AG08395 (cell line): ENCODE measurements at regions not wholly inside any gene's neighbourhood (a gene's known extent, or its start where the extent isn't known, plus 50 kb on each side); places are given as distances from the start of the nearest gene placed in this dataset.

Source experiments
- DNase-seq: peaks from one replicate; pipeline ENCODE4 v3.0.0; 2012; ENCODE audit warnings: mixed read lengths, low spot score

DNA sequence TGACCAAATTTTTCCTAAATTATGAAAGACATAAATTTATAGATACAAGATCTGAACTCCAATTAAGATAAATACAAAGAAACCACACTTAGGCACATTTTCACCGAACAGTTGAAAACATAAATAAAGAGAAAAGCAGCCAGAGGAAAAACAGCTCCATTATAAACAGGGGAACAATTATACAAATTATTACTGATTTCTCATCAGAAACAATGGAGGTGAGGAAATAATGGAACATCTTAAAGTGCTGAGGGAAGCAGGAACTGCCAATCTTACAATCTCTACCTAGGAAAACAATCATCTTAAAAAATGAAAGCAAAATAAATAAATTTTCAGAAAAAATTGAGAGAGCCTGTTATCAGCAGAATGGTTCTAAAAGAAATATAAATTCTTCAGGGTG, 234.4 kb upstream of the PMFBP1 start:
- DNase-seq, result no peak

DNA sequence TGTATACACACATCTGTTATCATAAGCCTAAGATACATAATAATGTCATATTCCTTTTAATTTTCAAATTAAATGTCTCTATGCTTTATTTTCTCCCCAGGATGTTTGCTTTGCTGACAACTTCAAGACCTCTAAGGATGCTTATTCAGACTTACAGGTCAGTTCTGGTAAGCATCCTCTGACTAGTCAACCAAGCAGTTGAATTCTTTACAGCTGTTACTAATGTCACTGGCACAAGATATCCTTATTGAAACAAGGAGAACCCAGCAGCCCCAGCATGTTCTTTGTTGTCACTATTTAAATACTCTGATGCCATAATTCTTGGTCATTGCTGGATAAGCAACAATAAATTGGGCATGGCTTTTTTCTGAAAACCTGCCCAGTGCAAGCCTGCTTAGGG, 232.3 kb upstream of the PMFBP1 start:
- no peak for DNase-seq

DNA sequence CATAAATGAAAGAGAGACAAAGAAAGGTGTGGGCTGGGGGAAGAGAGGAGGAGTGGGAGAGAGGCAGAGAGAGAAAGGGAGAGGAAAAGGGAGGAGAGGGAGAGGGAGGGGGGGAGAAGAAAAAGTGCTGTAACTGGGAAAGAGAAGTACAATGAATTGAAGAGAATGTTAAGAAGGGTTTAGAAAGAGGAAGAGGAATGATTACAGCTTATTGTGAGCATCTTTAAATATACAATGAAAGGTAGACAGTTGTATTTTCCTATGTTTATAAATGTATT, 229.1 kb upstream of the PMFBP1 start:
- no peak for DNase-seq

DNA sequence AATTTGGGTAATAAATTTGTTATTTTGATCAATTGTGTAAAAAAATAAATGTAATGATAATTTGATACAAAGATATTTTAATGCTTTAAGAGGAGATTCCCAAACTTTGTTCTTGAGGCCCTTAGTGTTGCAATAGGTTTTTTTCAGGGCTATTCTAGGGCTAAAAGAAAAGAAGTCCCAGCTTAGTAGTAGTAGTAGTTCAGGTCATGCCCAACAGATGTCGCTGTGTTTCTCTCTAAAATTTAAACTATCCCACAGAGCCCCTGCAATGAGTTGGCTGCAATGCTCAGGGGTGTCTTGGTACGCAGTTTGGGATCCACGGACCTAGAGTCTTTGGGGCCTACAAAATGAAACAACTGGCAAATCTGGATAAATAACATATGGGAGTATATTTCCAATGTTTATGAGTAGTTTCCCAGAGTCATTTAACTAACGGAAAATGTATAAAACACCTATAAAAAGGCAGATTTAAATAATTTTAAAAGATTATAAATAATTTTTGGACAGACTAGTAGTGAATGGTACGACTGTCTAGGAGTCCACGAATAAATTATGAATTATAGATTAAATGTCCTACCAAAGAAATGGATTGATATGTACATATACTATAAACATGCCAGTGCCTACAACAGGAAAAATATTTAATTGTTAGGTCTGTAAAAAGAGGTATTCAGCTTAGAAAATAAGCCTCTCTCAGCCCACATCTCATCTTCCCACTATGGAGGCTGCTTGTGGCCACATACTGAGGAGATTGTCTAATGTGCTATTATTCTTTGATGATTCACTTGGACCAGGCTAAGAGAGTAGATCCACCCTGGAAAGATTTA, 228.5 kb upstream of the PMFBP1 start:
- peak; percentile 49 for DNase-seq

DNA sequence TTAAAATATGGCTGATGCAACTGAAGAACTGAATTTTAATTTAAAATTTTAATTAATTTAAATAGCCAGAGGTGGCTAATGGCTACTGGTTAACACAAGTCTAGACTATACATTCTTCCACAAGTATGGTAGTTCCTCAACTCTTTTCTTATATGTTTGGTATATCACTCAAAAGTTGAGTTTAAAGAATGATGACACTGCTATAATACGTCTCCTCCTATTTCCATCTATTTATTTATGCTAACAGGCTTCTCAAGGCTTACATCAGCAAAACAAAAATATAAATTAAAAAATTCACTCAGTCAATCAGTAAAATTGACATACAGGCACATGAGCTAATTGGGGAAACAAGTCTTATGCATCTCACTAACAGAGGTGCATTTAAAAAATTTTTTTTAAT, 227.9 kb upstream of the PMFBP1 start:
- no peak for DNase-seq

DNA sequence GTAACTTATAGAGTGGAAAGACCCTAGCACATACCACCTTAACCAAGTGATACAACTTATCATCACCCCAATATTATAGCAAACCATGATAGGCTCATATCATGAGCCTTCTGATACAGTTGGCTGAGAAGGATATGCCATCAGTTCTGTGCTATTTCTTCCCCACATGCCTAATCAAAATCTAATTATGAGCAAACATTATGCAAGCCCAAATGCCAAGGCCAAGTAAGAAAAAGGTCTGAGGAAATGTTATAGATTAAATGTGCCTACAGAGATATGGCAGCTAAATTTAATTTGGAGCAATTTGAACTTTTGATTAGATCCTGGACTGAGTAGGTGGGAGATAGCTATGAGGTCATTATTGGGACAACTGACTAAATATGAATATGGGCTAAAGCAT, 225.9 kb upstream of the PMFBP1 start:
- DNase-seq, result no peak

DNA sequence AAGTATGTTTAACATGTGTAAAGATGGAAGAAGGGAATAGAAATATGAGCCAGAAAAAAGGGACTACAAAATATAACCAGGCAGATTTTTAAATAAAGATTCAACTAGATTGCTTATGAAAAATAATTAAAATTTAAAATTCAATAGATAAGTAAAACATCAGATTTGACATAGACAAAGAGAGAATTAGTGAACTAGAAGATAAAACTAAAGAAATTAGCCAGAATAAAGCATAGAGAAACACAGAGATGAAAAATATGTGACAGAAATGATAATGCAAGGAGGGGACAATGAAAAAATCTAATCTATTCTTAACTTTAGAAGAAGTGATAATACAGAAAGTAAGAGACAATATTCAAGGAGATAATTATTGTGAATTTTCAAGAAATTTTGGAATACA, 222.6 kb upstream of the PMFBP1 start:
- DNase-seq, result no peak

DNA sequence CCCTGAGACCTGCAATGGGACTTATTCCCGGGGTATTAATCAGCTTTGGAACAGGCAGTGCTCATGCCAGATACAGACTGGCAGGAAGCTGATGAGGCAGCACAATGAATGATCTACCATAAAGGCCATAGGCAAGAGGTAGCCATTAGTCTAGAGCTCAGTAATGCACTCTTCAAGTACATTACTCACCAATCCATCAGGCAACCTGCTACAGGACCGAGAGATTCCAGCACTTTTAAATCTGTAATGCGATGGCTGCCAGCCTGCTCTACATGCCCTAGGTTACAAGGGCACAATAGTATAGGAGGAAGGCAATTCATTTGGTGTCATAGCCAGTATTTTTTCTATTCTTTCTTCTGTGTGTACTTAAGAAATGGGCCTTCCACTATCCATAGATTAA, 217.8 kb upstream of the PMFBP1 start:
- DNase-seq, result no peak

DNA sequence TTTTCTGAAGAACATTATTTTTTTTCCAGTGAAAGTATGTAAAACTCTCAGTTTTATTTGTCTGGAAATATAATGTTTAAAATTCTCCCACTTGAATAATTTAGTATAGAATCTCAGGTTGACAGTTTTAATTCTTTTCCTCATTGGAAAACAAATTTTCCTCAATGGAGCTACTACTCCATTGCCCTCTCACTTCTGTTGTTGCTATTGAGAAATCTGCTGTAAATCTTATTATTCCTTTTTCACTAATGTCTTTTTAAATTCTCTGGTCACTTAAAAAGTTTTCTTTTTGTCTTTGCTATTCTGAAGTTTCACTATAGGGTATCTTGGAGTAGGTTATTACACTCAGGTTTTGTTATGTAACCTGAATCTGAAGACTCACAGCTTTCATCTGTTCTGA, 216.1 kb upstream of the PMFBP1 start:
- no peak for DNase-seq

DNA sequence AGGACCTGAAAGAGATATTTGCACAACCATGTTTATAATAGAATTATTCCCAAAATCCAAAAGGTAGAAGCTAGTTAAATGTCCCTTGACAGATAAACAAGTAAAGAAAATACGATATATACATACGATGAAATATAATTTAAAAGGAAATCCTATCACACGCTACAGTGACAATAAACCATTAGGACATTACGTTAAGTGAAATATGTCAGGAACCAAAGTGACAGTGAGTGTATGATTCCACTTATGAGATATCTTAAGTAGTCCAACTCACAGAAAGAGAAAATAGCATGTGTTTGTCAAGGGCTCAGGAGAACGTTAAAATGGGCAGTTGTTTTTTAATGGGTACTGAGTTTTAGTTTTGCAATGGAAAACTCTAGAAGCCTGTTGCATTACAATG, 212.7 kb upstream of the PMFBP1 start:
- DNase-seq, result no peak

DNA sequence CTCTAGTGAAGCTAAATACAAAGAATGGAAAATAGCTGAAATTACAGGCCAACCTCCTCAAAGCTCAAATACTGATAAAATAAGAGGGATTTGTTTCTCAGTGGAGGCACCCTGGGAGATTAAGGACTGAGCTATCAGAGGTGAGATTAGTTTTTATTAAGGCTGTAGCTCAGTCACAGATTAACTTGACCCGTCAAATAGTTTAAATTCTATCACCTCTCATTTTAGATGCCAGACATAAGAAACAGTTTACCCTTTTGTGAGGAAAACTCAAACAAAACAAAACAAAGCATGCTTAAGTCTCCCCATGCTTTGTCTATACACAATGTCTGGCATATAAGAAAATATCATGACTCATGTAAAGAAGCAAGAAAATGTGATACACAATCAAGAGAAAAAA, 208.3 kb upstream of the PMFBP1 start:
- DNase-seq, result no peak

DNA sequence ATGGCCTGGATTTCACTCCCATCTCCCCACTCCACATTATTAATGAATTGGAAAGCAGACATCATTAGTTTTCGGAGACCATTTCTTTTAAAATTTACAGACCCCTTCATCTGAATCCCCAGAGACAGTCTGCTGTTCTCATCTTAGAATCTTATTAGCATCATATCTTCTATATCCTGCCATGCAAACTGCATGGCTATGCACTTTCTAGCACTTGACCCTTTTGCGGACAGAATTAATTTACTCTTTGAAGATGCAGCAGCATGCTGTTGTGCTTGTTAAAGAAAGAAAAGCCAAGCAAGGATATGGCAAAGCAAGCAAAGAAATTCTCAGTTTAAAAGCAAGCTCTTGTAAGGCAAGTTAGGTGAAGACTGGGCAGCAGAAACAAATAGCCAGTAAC, 201.2 kb upstream of the PMFBP1 start:
- no peak for DNase-seq

DNA sequence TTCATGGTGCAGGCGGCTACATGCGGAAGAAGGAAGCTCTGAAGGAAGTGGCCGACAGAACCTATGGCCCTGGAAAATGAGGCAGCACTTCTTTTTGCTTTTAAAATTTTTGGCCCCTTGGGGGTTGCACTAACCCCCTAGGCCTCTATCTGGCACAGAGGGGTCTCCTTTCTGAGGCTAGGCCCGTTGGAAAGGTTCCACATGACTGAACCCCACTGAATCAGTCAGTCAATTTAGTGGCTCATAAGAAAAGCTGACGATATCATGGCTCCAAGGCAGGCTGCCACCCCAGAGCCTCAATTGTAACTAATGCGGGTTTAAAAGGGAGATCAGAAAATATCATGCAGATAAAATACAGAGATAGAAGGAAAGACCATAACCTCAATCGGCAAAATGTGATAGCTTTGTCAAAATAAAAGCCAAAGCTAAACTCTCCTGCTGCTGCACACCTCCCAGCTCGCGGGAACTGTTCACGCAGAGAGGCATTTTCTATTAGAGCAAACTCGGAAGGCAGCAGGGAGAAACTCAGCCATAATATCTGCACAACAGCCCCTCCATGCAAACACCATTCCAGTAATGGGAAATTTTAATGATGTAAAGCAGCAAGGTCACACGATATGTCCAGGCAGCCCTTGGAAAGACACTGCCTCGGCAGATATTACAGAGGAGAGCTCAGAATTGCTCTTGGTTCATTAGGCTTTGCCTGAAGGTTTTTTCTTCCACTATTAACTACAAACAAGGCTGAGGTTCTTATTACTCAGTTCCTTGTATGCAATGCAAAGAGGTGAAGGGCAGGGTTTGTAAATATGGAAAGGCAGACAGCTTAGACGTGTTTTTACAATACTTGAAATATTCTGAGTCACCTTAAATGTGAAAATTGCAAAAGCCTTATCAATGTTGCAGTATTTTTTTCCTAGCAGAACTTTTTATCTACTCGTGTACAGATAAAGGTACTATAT, 200.4 kb upstream of the PMFBP1 start:
- no peak for DNase-seq

DNA sequence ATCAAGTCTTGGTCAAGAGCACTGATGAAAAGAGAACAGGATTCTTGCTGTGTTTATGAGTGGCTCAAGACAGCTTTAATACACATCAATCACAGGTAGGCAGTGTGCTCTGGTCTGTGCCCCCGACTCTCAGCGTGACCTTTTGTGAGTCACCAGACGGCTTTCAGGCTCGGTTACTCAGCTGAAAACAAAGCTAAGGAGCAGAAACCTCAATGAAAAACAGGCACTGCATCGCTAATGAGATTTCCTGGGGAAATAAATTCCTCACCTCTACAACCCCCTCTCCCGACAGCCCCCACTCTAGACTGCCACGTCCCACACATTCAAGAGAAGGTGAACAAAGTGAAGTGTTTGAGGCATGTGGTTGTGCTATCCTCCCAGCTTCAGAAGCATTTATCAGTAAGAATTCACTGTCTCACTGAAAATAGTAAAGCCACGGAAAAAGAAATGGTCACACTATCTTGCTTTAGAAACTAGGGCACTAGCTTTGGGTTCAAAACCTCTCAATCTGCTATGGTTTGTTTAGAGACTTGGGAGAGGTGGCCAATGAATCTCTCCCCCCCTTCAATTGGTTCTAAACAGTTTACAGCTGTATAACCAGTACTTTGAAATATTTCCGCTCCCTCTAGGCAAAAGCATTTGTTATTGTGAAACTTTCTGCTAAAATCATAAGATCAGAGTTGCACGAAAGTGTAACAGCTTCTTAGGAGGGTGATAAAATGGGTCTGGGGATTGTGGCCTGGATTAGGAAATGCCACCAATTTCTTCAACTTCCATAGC, 199.5 kb upstream of the PMFBP1 start:
- peak; percentile 32 for DNase-seq

DNA sequence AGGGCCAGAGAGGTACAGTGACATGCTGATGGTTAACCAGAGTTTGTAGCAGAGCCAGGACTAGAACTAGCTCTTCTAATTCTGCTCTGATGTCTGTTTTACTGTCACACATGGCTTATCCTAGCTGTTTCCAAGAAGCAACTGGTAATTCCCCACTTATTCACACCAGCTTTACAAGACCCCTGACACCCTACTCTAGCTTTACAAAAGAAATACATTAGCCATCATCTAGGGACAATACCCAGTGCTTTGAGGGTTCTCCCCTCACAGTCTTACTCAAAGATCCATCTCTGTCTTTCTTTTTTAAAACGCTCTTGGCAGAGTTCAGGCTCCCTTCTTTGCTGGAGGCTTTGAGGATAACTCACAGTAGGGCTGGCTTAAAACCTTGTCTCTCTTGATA, 197.3 kb upstream of the PMFBP1 start:
- no peak for DNase-seq

DNA sequence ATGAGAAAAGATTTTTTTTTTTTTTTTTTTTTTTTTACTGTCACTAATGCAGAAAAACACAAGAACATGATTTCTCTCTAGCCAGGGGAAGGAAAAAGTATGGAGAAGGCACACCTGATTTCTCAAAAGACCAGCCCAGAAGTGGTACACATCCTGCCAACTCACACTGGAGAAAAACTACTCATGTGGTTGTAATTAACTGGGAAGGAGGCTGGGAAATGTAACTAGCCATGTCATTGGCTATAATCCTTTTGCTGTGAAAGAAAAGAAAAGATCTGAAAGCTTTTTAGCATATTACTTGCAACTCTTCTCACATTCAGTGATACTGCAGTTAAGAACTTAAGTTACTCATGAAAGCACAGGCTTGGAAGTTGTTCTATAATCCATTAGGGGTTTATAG, 195.9 kb upstream of the PMFBP1 start:
- DNase-seq, result peak; percentile 42

DNA sequence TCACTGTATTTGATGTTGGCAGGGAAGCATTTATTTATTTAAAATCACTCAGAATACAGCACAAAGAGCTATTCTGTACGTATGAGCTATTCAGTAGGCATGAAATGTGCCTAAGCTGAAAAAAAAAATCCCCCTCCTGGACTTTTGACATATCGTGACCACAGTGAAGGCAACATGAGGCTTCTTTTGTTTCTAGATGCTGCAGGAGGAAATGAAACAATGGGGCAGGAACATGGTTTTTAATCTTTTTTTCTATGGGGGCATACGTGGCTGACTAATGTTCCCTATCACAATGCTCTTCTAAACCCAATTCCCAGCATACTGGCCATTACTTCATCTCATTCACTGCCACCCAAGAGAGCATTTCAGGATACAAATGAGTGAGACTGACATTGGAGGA, 191.0 kb upstream of the PMFBP1 start:
- no peak for DNase-seq

DNA sequence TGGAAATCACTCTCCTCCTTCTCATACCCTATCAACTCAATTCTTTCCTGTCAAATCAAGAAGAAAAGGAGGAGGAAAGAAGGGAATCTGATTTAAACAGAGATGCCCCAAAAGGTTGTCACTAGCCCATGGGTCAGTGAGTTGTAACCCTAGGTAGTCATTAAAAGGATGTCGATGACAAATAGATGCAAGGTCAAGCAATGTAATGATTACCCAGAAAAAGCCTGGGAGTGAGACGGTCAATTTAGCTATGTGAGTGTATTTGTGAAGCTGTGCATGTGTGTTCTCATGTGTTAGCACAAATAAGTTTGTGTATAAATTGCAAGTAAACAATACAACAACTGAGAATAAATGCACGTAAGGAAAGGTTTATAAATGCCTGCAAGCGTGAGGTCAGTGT, 190.5 kb upstream of the PMFBP1 start:
- DNase-seq, result no peak

DNA sequence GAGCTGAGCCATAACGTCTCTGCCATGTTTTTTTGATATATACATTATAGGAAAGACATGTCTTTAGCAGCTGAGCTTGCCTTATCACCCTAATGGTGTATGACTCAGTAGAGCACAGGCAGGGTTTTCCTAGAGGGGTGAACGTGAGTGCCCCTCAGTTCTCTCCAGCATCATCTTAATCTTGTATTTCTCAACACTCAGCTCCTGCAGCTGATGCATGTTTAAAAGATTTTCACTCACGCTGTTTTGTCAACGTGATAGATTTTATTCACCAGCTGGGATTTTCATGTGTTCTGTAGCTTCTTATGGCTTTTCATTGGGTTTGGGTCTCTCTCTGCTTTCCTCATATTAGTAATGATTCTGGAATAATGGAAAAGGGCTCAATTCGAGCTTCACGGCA, 186.0 kb upstream of the PMFBP1 start:
- DNase-seq, result no peak

DNA sequence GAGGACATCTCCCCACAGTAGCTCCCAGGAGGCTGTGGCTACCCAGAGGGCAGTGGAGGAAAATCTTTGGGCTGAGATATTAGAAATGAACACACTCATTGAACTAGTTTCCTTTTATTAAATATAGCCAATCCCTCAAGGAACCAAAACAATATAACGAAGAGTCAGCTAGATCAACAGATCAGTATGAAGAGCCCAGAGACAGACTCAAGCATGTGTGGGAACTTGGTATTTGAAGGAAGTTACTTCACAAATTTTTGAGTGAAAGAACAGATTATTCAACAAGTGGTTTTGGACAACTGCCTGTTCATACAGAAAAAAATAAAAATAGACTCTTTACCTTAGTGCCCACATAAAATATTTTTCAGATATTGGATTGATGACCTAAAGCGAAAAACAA, 183.6 kb upstream of the PMFBP1 start:
- peak; percentile 48 for DNase-seq

DNA sequence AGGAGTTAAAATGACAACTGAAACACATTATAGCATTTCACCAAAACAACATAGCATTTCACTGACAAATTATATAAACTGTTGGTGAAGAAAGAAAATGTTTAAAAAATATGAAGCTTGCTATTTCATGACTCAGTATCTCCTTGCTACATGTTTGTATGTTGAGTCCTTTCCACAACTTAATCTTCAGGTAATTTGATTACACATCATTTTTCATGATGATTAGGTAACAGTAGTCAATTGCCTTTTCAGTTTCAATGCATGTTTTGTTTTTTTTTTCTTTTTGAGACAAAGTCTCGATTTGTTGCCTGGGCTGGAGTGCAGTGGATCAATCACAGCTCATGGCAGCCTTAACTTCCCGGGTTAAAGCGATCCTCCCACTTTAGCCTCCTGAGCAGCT, 177.8 kb upstream of the PMFBP1 start:
- DNase-seq, result no peak

DNA sequence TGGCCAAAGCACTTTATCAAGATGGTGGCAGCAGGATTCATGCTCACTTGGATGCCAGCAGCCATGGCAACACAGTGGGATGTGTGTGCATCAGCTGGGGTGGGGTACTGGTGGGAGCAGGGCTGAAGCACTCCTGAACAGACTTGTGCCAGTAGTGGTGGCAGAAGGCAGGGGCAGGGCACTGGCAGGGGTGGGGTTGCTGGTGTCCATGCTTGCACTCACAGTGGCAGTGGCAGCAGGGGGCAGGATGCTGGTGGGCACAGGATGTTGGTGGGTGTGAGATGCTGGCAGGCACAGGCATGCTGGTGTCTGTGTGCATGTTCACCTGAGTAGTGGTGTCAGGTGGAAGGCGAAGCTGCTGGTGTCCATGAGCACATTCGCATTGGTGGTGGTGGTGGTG, 161.0 kb upstream of the PMFBP1 start:
- no peak for DNase-seq

DNA sequence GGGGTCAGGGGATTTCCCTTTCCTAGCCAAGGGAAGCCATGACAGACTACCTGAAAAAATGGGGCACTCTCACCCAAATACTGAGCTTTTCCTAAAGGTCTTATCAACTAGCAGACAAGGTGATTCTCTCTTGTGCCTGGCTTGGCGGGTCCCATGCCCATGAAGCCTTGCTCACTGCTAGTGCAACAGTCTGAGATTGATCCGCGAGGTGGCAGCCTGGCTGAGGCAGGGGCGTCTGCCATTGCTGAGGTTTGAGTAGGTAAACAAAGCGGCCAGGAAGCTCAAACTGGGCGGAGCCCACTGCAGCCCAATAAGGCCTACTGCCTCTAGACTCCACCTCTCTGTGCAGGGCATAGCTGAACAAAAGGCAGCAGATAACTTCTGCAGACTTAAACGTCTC, 152.6 kb upstream of the PMFBP1 start:
- no peak for DNase-seq
